ENCODE measurements at regions not wholly inside any gene's neighbourhood (a gene's known extent, or its start where the extent isn't known, plus 50 kb on each side); places are given as distances from the start of the nearest gene placed in this dataset.

DNA sequence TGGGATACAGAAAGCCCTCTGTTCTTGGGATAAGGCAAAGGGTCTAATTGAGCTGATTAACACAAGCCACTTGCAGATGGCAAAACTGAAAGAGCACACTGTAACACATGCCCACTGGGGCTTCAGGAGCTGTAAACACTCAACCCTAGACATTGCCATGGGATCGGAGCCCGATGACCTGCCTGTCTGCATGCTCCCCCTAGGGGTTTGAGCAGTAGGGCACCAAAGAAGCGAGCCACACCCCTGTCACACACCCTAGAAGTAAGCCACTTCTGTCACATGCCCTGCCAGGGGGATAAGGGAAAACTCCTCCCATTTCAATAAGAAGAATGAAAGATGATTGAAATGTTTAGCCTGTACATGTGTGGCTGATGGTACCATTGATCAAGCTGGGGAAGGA is 81.3 kb upstream of the IRX6 start:
- no peak for DNase-seq

DNA sequence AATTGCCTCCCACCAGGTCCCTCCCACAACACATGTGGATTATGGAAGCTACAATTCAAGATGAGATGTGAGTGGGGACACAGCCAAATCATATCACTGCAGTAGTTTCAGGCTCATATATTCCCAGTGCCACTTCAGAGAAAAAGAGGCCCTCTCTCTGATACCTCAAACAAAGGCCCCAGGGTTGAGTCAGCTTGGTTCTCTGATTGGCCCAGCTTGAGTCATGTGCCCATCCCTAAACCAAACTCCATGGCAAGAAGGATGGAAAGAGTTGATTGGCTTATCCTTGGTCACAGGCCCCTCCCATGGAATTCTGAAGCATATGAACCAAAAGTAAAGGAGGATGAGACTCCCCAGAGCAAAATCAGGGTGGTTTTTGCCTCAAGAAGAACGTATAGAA is 75.9 kb upstream of the IRX6 start:
- DNase-seq, result no peak

DNA sequence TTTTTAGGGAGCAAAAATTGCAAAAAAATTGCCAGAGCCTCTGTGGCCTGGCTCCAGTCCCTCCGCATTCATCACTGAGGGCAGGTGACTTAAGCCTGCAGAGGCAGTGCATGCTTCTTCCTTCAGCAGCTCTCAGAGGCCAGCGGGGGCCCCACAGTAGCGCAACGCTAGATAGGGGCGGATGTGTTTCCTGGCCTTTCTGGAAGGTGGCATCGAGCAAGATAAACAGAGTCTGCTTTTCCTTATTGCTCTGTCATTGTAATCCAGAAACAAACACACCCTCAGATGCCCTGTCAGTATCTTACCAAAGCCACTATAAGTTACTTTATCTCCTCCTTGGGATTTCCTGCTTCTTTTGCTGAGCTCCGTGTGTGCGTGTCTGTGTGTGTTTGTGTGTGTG is 75.5 kb upstream of the IRX6 start:
- no peak for DNase-seq

DNA sequence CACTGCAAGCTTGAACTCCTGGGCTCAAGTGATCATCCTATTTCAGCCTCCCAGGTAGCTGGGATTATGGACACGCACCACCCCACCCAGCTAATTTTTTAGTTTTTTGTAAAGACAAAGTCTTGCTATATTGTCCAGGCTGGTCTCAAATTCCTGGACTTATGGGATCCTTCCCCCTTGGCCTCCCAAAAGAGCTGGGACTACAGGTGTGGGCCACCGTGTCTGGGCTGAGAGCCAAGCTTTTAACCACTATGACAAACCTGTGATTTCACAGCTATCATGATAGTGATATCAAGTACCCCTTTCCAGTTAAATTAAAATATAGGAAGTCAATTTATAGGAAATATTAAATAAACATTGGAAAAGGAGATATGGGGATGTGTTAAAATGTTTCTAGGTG is 74.6 kb upstream of the IRX6 start:
- no peak for DNase-seq

DNA sequence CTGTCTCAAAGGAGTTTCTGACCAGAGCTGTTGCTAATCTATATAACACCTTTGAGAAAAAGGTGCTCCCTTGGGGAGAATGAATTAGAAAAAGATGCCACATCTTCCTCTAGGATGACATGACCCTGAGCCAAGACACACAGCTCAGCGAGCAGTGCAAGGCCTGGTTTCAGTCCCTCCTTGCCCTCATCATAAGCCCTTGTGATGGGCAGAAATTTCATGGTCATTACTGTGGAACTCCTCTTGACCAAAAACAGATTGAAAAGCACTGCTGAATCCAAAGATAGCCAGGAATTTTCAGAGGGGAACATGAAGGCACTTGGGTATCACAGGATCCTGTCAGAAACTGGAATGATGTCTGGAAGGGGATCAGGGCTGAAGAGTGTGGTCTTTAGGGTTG is 74.1 kb upstream of the IRX6 start:
- DNase-seq, result no peak

DNA sequence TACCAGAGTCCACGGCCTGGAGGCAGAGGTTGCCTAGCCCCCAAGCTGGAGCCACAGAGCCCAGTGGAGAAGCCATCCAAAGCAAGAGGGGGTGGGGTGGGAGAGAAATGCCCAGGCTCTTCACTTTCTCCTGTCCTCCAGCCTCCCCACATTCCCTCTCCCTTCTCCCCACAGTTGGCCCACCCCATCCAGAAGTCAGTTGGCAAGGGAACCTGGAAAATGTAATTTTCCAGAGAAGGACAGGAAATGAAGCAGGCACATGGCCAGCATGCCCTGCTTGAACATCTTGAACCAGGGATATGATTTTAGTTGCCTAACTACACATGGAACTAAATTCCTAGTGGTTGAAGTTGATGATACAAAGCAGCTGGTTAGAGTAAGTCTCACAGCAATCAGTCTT is 73.3 kb upstream of the IRX6 start:
- no peak for DNase-seq

DNA sequence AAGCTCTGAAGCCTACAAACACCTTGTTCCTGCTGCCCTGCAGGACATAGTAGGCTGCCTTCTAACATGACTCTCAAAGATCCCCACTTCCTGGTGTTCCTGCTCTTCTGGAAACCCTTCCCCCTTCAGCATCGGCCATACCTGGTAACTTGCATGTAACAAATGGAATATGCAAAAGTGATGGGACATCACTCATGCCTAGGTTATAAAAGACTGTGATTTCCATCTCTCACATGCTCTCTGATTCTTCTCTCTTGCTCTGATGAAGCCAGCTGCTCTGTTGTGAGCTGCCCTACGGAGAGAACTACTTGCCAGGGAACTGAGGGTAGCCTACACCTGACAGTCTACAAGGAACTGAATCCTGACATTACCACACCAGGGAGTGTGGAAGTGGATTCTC is 72.9 kb upstream of the IRX6 start:
- DNase-seq, result no peak

DNA sequence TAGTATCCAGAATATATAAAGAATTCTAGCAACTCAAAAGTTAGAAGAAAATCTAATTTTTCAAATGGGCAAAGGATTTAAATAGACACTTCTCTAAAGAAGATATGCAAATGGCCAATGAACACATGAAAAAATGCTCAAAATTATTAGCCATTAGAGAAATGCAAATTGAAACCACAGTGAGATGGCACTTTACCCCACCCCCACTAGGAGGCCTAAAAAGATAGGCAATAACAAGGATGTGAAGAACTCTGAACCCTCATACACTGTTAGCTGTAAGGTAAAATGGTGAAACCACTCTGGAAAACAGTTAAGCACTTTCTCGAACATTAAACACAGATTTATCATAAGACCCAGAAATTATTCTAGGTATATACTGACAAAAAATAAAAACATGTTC is 71.4 kb upstream of the IRX6 start:
- DNase-seq, result no peak

DNA sequence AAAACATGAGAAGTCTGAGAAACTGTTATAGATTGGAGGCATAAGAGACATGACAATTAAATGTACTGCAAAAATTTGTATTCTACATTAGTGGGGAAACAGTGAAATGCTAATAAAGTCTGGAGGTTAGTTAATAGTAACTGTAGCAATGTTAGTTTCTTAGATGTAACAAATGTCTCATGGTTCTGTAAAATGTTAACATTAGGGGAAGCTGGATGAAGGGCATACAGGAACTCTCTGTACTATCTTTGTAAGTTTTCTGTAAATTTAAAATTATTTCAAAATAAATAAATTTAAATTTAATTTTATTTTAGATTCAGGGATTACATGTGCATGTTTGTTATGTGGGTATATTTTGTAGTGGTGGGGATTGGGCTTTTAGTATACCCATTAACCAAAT is 70.0 kb upstream of the IRX6 start:
- DNase-seq, result no peak

DNA sequence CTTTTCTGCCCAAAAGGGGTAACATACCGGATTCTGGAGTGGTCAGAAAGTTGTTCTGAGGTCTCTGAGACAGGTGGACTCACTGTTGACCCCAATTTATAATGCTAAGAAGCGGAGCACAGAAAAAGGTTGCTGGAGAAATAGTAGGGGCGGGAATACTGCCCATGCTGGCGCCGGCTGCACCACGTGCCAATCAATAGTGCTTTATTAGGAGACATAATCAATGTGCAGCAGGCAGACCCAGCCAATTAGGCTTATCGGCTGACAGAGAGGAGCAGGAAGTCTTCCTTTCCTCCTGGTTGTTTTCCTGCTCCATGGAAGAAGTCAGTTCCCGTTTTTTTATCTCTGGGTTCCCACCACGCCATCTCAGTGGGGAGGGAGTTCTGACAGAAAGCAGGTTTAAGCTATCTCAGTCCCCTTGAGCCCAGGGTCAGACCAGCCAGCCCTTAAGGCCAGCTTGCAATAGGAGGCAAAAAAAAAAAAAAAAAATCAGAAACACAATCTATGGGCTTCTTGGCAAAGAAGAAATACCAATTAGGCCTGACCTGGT is 68.2 kb upstream of the IRX6 start:
- DNase-seq, result no peak

DNA sequence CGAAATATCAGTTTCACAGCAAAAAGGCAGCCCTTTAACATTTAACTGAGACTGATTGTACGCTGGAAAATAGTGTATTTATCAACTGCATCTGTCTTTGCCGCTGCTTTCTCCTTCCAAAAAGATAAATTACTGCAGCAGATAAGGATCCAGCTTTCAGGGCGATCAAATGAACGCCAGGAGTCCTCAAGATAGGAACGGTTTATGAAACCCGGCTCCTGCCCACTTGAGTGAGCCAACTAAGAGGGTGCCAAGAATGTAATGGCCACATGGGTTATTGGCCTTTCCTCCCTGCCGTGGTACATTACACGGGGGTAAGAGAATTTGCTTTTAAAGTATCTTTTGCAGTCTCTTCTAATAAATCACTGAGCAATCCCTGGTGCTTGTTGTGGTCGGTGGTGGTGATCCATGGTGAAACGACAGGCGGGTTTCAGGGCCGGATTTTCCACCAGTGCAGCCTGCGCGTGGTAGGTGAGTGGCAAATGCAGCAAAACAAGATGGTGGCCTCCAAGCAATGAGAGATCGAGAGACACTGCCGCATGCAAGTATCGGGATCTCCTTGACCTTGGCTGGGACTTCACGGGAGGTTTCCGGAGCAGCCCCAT is 67.5 kb upstream of the IRX6 start:
- DNase-seq, result no peak

DNA sequence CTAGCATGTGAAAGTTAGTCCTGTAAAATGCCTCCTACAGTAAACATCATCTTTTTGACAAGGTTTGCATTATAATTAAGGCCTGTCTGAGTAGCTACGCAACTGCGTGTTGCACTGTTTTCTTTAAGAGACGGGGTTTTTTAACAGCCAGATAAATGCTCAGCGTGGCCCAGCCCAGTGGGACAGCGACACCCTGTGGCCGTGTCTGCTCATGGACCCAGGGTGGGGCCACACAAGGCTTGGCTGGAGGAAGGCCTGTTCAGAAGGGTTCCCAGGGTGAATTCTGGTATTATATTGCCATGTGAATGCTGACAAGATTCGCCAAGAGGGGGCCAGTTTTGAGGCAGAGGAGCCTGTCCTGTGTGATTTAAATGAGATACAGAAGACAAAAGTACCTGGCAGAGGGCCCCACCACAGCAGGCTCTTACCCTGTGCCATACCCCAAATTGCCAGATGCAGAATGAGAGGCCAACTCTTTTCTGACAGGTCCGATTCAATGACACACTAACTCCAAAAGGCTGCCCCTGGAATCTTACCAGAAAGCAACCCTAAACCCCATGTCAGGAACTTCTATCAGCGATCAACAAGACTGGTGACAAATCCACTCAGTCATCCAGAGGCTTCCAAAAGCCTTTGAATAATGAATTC is 65.9 kb upstream of the IRX6 start:
- peak; percentile 17 for DNase-seq

DNA sequence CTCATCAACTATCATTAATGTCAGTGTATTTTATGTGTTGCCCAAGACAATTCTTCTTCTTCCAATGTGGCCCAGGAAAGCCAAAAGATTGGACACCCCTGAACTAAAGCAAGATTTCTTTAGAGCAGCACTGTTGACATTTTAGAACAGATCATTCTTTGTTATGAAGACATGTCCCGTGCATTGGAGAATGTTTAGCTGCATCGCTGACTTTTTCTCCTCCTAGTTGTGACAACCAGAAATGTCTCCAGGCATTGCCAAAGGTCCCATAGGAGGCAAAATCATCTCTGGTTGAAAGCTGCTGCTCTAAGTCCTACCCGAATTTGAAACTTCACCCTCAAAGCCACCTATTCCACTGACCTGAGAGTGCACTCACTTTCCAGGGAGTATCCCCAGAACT is 62.7 kb upstream of the IRX6 start:
- no peak for DNase-seq

DNA sequence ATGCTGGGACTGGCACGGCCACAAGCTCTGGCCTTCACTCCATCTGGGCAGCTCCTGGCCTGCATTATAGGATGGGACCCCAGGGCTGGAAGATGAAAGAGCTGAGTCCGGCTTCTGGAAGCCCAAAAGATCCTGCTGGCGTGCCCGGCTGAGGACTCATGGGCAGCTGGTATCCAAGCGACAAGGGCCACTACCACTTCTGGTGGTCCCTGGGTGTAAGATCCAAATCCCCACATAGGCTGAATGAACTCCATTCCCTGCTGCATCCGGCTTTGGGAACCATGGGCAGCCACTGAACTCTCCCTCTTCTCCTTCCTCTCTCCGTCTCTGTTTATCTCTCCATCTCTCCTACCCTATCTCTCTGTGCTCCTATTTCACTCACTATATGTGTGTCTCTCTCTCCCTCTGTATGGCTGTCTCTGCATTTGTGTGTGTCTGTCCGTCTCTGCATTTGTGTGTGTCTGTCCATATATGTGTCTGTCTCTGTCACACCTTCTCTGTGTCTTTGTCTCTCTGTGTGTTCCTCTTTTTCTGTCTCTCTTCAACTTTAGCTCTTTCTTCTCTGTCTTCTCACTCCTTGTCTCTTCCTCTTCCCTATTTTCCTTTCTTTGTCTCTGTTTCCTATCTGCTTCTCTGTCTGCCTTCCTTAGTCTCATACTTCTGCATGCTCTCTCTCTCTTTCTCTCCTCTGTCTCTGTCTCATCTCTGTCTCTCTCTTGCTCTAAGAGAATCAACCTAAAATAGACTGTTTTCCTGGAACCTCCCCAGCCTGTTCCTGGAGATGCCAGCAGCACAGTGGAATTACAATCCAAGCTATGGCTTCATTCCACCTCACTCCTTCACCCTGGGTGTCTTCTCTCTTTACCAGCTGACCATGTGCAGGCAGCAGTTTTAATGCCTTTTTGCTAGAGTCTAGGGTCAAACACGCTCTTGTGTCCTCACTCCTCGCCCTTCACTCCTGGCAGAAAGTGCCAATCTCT is 60.4 kb upstream of the IRX6 start:
- DNase-seq, result no peak

DNA sequence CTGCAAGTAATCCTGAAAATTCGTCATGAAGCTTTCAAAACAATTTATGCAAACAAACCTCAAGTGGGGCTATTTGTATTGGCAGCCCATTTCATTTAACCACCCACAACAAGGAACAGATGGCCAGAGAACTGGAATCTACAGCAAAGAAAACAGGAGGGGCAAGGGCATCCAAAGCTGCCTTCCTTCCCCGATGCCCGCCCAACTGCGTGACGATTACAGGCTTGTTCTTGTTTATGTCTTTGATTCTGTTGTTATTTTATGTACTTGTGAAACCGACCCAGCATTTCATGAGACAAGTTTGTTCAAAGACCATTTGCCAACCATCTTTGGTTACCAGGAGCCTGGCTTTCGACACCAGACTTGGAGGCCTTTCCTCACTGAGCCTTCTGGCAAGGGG is 59.1 kb upstream of the IRX6 start:
- no peak for DNase-seq

DNA sequence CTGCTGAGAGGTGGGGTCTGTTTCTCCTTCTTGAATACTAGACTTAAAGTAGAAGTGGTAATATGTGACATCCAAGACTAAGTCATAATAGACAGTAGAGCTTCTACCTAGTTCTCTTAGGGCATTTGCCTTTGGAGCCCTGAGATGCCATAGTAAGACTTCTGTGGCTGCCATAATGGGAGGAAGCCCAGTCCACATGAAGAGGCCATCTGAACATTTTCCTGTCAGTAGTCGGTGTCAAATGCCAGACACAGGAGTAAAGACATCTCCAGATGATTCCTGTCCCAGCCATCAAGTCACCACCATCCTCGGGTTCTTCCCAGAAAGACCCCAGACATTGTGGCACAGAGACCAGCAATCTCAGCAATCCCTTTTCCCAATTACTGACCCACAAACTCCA is 58.1 kb upstream of the IRX6 start:
- DNase-seq, result no peak

DNA sequence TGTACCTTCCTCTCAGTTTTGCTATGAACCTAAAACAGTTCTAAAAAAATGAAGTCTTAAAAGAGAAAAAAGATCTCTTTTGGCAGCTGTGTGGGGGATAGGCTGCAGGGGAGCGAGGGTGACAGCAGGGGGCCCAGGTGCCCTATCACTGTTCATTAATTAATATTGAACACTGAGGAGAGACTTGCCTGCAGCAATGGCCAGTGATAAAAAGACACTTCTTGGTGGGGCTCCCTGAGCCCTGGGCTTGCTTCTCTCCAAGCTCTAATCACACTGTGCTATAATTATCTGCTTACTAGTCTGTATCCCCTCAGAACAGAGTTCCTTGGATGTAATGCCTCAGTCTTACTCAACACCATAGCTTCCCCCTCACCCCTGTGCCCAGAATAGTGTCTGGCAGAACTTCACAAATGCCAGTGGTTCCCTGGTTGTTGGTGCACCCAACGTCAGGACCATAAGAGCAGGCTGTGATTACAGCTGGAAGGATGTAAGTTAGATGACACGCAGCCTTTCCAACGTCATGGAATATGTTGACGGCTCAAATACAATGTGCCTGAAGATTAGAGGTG is 52.0 kb upstream of the IRX6 start:
- no peak for DNase-seq

DNA sequence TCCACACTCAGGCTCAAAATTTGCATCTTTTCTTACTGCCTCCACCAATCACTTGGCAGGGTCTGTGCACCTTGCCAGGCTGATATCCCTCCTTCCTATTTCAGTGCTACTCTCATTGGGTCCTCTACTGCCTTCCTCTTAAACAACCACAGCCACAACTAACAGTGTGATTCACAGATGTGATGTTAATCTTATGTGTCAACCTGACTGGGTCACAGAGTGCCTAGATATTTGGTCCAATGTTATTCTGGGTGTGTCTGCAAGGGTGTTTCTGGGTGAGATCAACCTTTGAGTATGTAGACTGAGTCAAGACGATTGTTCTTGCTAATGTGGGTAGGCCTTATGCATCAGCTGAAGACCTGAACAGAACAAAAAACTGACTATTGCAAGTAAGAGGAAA is 51.3 kb upstream of the IRX6 start:
- no peak for DNase-seq

DNA sequence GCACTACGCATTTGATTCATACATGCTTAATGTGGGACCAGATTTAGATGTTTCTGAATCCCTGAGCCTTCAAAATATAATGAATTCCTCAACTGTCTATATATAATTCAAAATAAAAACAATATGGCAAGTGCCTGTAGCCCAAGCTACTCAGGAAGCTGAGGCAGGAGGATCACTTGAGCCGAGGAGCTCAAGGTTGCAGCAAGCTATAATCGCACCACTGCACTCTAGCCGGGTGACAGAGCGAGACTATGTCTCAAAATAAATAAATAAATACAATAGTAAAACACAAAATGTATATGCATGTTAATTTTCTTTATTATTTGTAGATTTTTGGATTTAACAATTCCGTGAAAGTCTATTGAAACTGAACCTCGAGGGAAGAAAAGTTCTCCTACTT is 50.6 kb upstream of the IRX6 start:
- no peak for DNase-seq

DNA sequence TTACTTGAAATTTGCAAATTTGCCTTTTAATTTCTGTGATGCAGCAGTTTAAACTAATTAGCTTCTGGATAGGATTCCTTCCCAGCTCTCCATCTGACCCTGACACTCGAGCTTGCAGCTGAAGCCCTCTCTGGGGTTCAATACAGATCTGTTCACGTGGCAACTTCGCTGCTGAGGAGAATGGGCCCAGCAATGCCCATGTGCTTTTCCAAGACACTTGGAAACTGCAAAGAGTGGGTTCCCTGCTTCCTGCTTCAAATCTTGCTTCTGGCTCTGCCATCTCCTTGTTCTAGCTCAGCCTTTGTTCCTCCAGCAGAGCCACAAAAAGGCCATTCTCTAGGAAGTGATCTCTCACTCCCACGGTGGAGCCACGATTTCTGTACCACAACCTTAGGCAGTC is 50.0 kb upstream of the IRX6 start:
- no peak for DNase-seq
